ENCODE measurements at regions not wholly inside any gene's neighbourhood (a gene's known extent, or its start where the extent isn't known, plus 50 kb on each side); places are given as distances from the start of the nearest gene placed in this dataset.

- H4K5ac ChIP-seq (ENCODE audit: insufficient read length, low read depth, low read length), result no peak overlapping the region
- H2BK12ac ChIP-seq (ENCODE audit: low read depth, low read length), result no peak overlapping the region; the same call in 1 of the 2 replicates
- H3K27ac ChIP-seq (ENCODE audit: low read depth, low read length), result no peak overlapping the region
- H2BK20ac ChIP-seq (ENCODE audit: low read length), result no peak overlapping the region
- no peak overlapping the region for H3K9ac ChIP-seq (replicated peaks in 1 of 4; ENCODE audit: extremely low read depth in 1 of 4, low read depth in 3 of 4, low read length in 3 of 4)
- H2AFZ ChIP-seq (ENCODE audit: low read length), result 0 out of 2 replicates have a peak overlapping the region, but pooled peaks have one; percentile 2
- H2BK5ac ChIP-seq (ENCODE audit: low read depth, low read length), result no peak overlapping the region
- no peaks in the 10 kb centered on the region; a peak in 2 of 7 replicates for H3K4me1 ChIP-seq (replicated peaks in 1 of 4; ENCODE audit: control insufficient read depth in 3 of 4, insufficient read depth in 4 of 4, low read length in 3 of 4)
- H3K27me3 ChIP-seq (replicated peaks in 1 of 4; ENCODE audit: control insufficient read depth in 3 of 4, extremely low read depth in 1 of 4, insufficient read depth in 3 of 4, low read length in 3 of 4), result no peaks in the 10 kb centered on the region
- H3K56ac ChIP-seq (replicated peaks; ENCODE audit: insufficient read length, low read depth, low read length), result no peak overlapping the region
- H3K23ac ChIP-seq (ENCODE audit: insufficient read length), result no peak overlapping the region
- no peak overlapping the region for H3K4me3 ChIP-seq (ENCODE audit: extremely low read depth in 1 of 4, insufficient read depth in 2 of 4, low read depth in 3 of 4, low read length in 4 of 4)
- no peak overlapping the region for H2BK15ac ChIP-seq (ENCODE audit: low read length)
- ChIA-PET POLR2A (ENCODE audit: partially characterized antibody) (no interaction called here), CTCF (ENCODE audit: partially characterized antibody) (interaction anchor here (1.5 to 1.8 kb wide), 2 partner anchors 8 to 42 kb away, joined by 3 to 5 read pairs; no protein-coding TSS in a partner anchor)
- no peak for FAIRE-seq
- 93% methylated on average over 1 of the region's 1 CpG; no CpG with 5 or more reads in 1 of the 2 experiments for WGBS, 2 experiments (ENCODE audit: extremely low coverage in 1 of 2, insufficient coverage in 1 of 2, insufficient read length in 1 of 2, insufficient replicate concordance in 2 of 2, low coverage in 1 of 2, low lambda C conversion rate in 2 of 2, missing lambda C conversion rate in 1 of 2)
- no peak overlapping the region for H2AK5ac ChIP-seq (ENCODE audit: low read depth, low read length)
- no peaks in the 10 kb centered on the region for H3K36me3 ChIP-seq (ENCODE audit: control insufficient read depth in 2 of 4, insufficient read depth in 4 of 4, low read length in 3 of 4)
- H3K9me3 ChIP-seq (ENCODE audit: insufficient read depth in 2 of 2, low read depth in 1 of 2, low read length in 1 of 2), result no peaks in the 10 kb centered on the region
- no peak for DNase-seq (ENCODE audit: low read depth in 1 of 2, low spot score in 2 of 2)
- H4K8ac ChIP-seq (ENCODE audit: extremely low read depth, insufficient read depth, low read length), result no peak overlapping the region
- no peaks in the 10 kb centered on the region for H4K20me1 ChIP-seq (replicated peaks in 1 of 2; ENCODE audit: control insufficient read depth in 1 of 2, insufficient read depth in 2 of 2, low read length in 2 of 2)
- H3K4ac ChIP-seq (replicated peaks; ENCODE audit: insufficient read length, low read depth, low read length), result no peak overlapping the region
- no peak overlapping the region for H3K18ac ChIP-seq (ENCODE audit: extremely low read depth, low read length)
- H2BK120ac ChIP-seq (replicated peaks; ENCODE audit: low read depth, low read length), result no peak overlapping the region
- no peaks in the 10 kb centered on the region for H3K79me1 ChIP-seq (ENCODE audit: low read depth, low read length)
- H3K23me2 ChIP-seq (ENCODE audit: low read depth, low read length), result no peaks in the 10 kb centered on the region
- H3K14ac ChIP-seq (ENCODE audit: insufficient read length), result no peak overlapping the region
- no peak overlapping the region for H3K4me2 ChIP-seq (ENCODE audit: insufficient read depth in 1 of 2, low read depth in 2 of 2, low read length in 2 of 2)
- TF ChIP-seq CEBPB (IDR thresholded peaks at IDR 0.05; ENCODE audit: low read depth, low read length) (peak; percentile 64; the same call in 1 of the 2 replicates), PHF8 (conservative IDR thresholded peaks at IDR 0.05; ENCODE audit: low read depth, low read length) (no peak), TEAD4 (IDR thresholded peaks at IDR 0.05; ENCODE audit: low read depth, low read length) (no peak), ATF2 (IDR thresholded peaks at IDR 0.05; ENCODE audit: low read length) (no peak)
- no peaks in the 10 kb centered on the region for H3K79me2 ChIP-seq (ENCODE audit: control insufficient read depth in 1 of 2, insufficient read depth in 2 of 2, low read length in 2 of 2)
- no peak overlapping the region for H4K91ac ChIP-seq (replicated peaks; ENCODE audit: insufficient read length, low read length)
These were observed 113.4 kb upstream of the CNTLN start for GRCh38 chr9:17021387-17021970.

All from H1 (cell line).